CD8-positive, alpha-beta memory T cell (primary cell): ENCODE measurements at regions not wholly inside any gene's neighbourhood (a gene's known extent, or its start where the extent isn't known, plus 50 kb on each side); places are given as distances from the start of the nearest gene placed in this dataset.
"Not testable (repeated sequence)": the region's sequence is repeated elsewhere in the genome, so short reads cannot be mapped to it uniquely, and the experiment has no call there.

Experiments used
- CTCF ChIA-PET: fragments of 350-600 bp; sonication (Branson Sonifier 250); formaldehyde crosslinking; loops from one replicate; lab custom pipeline; 2021; ENCODE audit warnings: antibody characterized with exemption; lab: Charles Lee
- POLR2A ChIA-PET: fragments of 350-600 bp; sonication (Branson Sonifier 250); formaldehyde crosslinking; loops from one replicate; lab custom pipeline; 2021; ENCODE audit warnings: antibody characterized with exemption; lab: Charles Lee
- DNase-seq, 5 donors: peaks; one replicate each; pipeline versions ENCODE4 v3.0.0 to v3.0.0-alpha.2; 2020 to 2022; ENCODE audit warnings: mixed read lengths in 1 of 5
- H3K27ac ChIP-seq: one replicate; pipeline ENCODE4 v1.7.0; 2013; ENCODE audit warnings: low read depth, mild to moderate bottlenecking, low read length, moderate library complexity
- H3K27me3 ChIP-seq: 2 replicates; pipeline ENCODE4 v1.7.0; 2013; ENCODE audit warnings: low read length, mild to moderate bottlenecking; ENCODE audit not compliant: insufficient read depth, poor library complexity, severe bottlenecking
- H3K36me3 ChIP-seq: 2 replicates; pipeline ENCODE4 v1.7.0; 2013; ENCODE audit warnings: mild to moderate bottlenecking, low read length, moderate library complexity; ENCODE audit not compliant: insufficient read depth
- H3K4me1 ChIP-seq: 2 replicates; pipeline ENCODE4 v1.7.0; 2013; ENCODE audit warnings: mild to moderate bottlenecking, low read length, moderate library complexity; ENCODE audit not compliant: insufficient read depth
- H3K4me3 ChIP-seq: 2 replicates; pipeline ENCODE4 v1.7.0; 2013; ENCODE audit warnings: mild to moderate bottlenecking, low read length
- H3K9me3 ChIP-seq: 2 replicates; pipeline ENCODE4 v1.7.0; 2013; ENCODE audit warnings: mild to moderate bottlenecking, low read length
- H3K27ac Mint-ChIP-seq, 8 donors: one replicate each; pipeline ENCODE4 v1.8.0; 2020 to 2021; ENCODE audit warnings: mixed read lengths in 8 of 8, mild to moderate bottlenecking in 6 of 8, inconsistent platforms in 3 of 8, moderate library complexity in 3 of 8
- H3K27me3 Mint-ChIP-seq, 2 donors: one replicate each; pipeline ENCODE4 v1.8.0; 2020 to 2021; ENCODE audit warnings: mixed read lengths in 2 of 2, mild to moderate bottlenecking in 1 of 2, moderate library complexity in 1 of 2
- H3K36me3 Mint-ChIP-seq, 3 donors: one replicate each; pipeline ENCODE4 v1.8.0; 2020 to 2021; ENCODE audit warnings: mixed read lengths in 3 of 3, inconsistent platforms in 1 of 3, mild to moderate bottlenecking in 1 of 3
- H3K4me1 Mint-ChIP-seq, 3 donors: one replicate each; pipeline ENCODE4 v1.8.0; 2020 to 2021; ENCODE audit warnings: mixed read lengths in 3 of 3, inconsistent platforms in 1 of 3, mild to moderate bottlenecking in 1 of 3
- H3K4me3 Mint-ChIP-seq, 7 donors: one replicate each; pipeline ENCODE4 v1.8.0; 2020 to 2021; ENCODE audit warnings: mixed read lengths in 7 of 7, mild to moderate bottlenecking in 6 of 7, moderate library complexity in 4 of 7, inconsistent platforms in 2 of 7
- H3K9me3 Mint-ChIP-seq, 5 donors: one replicate each; pipeline ENCODE4 v1.8.0; 2020 to 2022; ENCODE audit warnings: mixed read lengths in 5 of 5, mild to moderate bottlenecking in 3 of 5, moderate library complexity in 2 of 5, inconsistent platforms in 1 of 5

DNA sequence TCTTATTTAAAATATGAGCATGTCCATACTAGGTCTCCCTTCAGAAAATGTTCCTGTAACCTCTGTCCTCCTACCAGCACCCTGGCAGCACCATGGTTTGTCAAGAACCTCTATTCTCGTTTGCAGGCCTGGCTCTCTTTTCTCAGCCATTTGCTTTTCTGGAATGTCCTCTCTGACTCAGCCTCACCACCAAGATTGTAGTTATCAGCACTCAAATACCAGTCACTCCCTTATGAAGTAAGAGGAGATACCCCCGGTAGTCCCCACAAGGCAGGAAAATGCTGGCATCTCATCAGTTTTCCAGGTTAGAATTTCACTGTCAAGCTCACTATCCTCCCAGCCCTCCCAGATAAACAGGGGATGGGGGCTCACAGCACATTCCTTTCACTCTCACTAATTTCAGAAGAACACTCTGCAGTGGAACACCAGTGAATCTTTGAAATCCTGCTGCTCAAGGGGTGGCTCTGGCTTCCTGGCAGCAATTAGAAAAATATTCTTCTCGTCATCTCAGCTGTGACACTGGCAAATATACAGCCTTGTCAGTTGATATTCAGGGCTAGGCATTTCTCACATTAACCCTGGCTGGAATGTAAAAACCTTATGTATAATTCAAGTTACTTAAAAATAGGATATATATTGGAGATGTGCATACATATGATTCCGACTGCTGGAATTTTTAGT, 129.2 kb downstream of the TBX18 start:
- H3K27ac ChIP-seq = no peak overlapping the region
- Mint-ChIP-seq H3K27ac (no peak overlapping the region), H3K36me3 (no peaks in the 10 kb centered on the region), H3K27me3 (no peaks in the 10 kb centered on the region), H3K4me1 (no peaks in the 10 kb centered on the region), H3K4me3 (no peak overlapping the region), H3K9me3 (peaks cover 0 to 17% (median 2%) of the 10 kb centered on the region in 5 donors)
- DNase-seq = no peak
- no peaks in the 10 kb centered on the region for H3K27me3 ChIP-seq
- POLR2A ChIA-PET = no interaction called here
- no peaks in the 10 kb centered on the region for H3K4me1 ChIP-seq
- no peaks in the 10 kb centered on the region for H3K9me3 ChIP-seq
- CTCF ChIA-PET = no interaction called here
- H3K36me3 ChIP-seq = no peaks in the 10 kb centered on the region
- no peak overlapping the region for H3K4me3 ChIP-seq

- no peaks in the 10 kb centered on the region for H3K36me3 ChIP-seq
- no peak for DNase-seq
- H3K27ac Mint-ChIP-seq = no peak overlapping the region
- no peaks in the 10 kb centered on the region for H3K27me3 ChIP-seq
- no peaks in the 10 kb centered on the region for H3K4me1 Mint-ChIP-seq
- ChIA-PET CTCF (no interaction called here), POLR2A (no interaction called here)
- no peaks in the 10 kb centered on the region for H3K36me3 Mint-ChIP-seq
- no peak overlapping the region for H3K4me3 ChIP-seq
- no peak overlapping the region for H3K4me3 Mint-ChIP-seq
- no peaks in the 10 kb centered on the region for H3K27me3 Mint-ChIP-seq
- no peaks in the 10 kb centered on the region for H3K4me1 ChIP-seq
- H3K9me3 ChIP-seq = no peaks in the 10 kb centered on the region
- H3K9me3 Mint-ChIP-seq = peaks cover 0 to 17% (median 2%) of the 10 kb centered on the region in 5 donors
- H3K27ac ChIP-seq = no peak overlapping the region
These were observed 130.6 kb downstream of the TBX18 start for GRCh38 chr6:84633771-84634170.

DNA sequence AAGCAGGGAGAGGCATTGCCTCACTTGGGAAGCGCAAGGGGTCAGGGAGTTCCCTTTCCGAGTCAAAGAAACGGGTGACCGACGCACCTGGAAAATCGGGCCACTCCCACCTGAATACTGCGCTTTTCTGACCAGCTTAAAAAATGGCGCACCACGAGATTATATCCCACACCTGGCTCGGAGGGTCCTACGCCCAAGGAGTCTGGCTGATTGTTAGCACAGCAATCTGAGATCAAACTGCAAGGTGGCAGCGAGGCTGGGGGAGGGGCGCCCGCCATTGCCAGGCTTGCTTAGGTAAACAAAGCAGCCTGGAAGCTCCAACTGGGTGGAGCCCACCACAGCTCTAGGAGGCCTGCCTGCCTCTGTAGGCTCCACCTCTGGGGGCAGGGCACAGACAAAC, 137.9 kb downstream of the TBX18 start:
- H3K36me3 ChIP-seq, DNase-seq, H3K27ac Mint-ChIP-seq, H3K9me3 ChIP-seq, POLR2A ChIA-PET, CTCF ChIA-PET, H3K4me1 ChIP-seq, H3K27me3 Mint-ChIP-seq, H3K9me3 Mint-ChIP-seq, H3K27ac ChIP-seq, H3K4me3 Mint-ChIP-seq, H3K4me1 Mint-ChIP-seq, H3K36me3 Mint-ChIP-seq, H3K4me3 ChIP-seq, H3K27me3 ChIP-seq: not testable (repeated sequence)

- POLR2A ChIA-PET = no interaction called here
- no peak overlapping the region for H3K27ac ChIP-seq
- no peak overlapping the region for H3K27ac Mint-ChIP-seq
- H3K4me3 ChIP-seq = no peak overlapping the region
- peaks cover 0 to 10% (median 4%) of the 10 kb centered on the region in 5 donors for H3K9me3 Mint-ChIP-seq
- no peaks in the 10 kb centered on the region for H3K36me3 ChIP-seq
- no peak overlapping the region for H3K4me3 Mint-ChIP-seq
- H3K27me3 Mint-ChIP-seq = no peaks in the 10 kb centered on the region
- no peaks in the 10 kb centered on the region for H3K4me1 Mint-ChIP-seq
- CTCF ChIA-PET = no interaction called here
- H3K36me3 Mint-ChIP-seq = no peaks in the 10 kb centered on the region
- no peaks in the 10 kb centered on the region for H3K9me3 ChIP-seq
- H3K27me3 ChIP-seq = no peaks in the 10 kb centered on the region
- no peak for DNase-seq
- no peaks in the 10 kb centered on the region for H3K4me1 ChIP-seq
These were observed 138.9 kb downstream of the TBX18 start for GRCh38 chr6:84625506-84625905.

DNA sequence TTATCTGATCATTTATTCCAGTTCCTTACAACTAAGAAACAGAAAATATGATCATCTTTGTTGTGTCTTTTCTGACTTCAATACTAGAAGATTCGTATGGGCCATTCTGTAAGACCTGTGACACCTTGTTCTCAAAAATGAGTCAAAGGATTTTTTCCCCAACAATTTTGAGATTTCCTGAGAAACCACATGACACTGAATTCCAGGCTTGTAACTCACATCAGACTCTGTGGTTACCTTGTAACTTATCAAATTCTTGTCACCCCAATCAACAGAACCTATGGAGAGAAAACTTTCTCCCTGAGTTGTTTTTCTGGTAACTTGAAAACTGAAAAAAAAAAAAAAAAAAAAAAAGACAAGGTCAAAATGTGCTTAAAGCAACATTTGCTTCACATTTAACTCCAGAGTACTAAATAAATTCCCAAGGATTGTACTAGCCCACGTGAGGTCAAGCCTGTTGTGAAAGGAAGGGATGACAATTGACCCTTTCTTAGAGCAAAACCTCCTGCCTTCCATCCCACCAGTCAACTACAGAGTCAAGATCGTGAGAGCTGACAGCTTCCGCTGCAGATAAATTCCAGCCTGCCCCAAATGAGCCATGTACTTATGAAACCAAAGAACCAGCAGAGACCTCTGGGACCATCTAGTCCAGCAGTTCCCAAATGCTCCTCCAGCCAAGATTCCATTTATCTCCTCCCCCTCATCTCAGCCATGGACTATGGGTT, 140.3 kb downstream of the TBX18 start:
- Mint-ChIP-seq H3K36me3 (no peaks in the 10 kb centered on the region), H3K4me3 (no peak overlapping the region), H3K4me1 (no peaks in the 10 kb centered on the region), H3K27me3 (no peaks in the 10 kb centered on the region), H3K9me3 (peaks cover 0 to 10% (median 5%) of the 10 kb centered on the region in 5 donors), H3K27ac (no peak overlapping the region)
- ChIA-PET POLR2A (no interaction called here), CTCF (no interaction called here)
- H3K4me1 ChIP-seq = no peaks in the 10 kb centered on the region
- no peaks in the 10 kb centered on the region for H3K27me3 ChIP-seq
- H3K9me3 ChIP-seq = no peaks in the 10 kb centered on the region
- H3K36me3 ChIP-seq = no peaks in the 10 kb centered on the region
- no peak overlapping the region for H3K4me3 ChIP-seq
- H3K27ac ChIP-seq = no peak overlapping the region
- no peak for DNase-seq

DNA sequence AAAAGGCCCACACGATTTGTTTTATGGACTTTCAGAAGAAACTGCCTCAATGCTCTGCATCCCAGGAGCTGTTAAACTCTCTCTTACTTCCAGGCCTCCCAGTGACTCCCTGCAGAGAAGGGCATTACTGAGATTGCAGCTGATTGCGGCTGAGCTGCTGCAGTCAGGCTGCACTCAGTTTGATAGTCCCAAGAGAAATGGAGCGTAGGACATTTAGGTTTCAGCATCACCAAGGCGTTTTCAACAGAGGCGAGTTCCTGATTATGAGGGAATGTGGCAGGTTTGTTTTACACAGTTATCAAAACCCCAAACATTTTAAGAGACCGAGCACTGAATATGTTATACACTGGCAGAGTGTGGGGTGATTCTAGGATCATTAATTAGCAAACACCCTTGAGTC, 145.6 kb downstream of the TBX18 start:
- DNase-seq = no peak
- H3K4me1 Mint-ChIP-seq = no peaks in the 10 kb centered on the region
- ChIA-PET CTCF (no interaction called here), POLR2A (no interaction called here)
- Histone ChIP-seq H3K27me3 (no peaks in the 10 kb centered on the region), H3K4me1 (no peaks in the 10 kb centered on the region), H3K27ac (no peak overlapping the region), H3K4me3 (no peak overlapping the region), H3K36me3 (no peaks in the 10 kb centered on the region), H3K9me3 (no peaks in the 10 kb centered on the region)
- no peaks in the 10 kb centered on the region for H3K27me3 Mint-ChIP-seq
- H3K27ac Mint-ChIP-seq = no peak overlapping the region
- H3K4me3 Mint-ChIP-seq = no peak overlapping the region
- H3K36me3 Mint-ChIP-seq = no peaks in the 10 kb centered on the region
- H3K9me3 Mint-ChIP-seq = peaks cover 0 to 8% (median 3%) of the 10 kb centered on the region in 5 donors

GRCh38 chr6:84618046-84618752, 146.2 kb downstream of the TBX18 start:
- no peak overlapping the region for H3K27ac Mint-ChIP-seq
- no peaks in the 10 kb centered on the region for H3K4me1 Mint-ChIP-seq
- CTCF ChIA-PET = no interaction called here
- no peak overlapping the region for H3K4me3 ChIP-seq
- no peak overlapping the region for H3K27ac ChIP-seq
- H3K36me3 ChIP-seq = no peaks in the 10 kb centered on the region
- no peak overlapping the region for H3K4me3 Mint-ChIP-seq
- H3K27me3 Mint-ChIP-seq = no peaks in the 10 kb centered on the region
- DNase-seq = no peak
- no peaks in the 10 kb centered on the region for H3K9me3 ChIP-seq
- no peaks in the 10 kb centered on the region for H3K36me3 Mint-ChIP-seq
- H3K9me3 Mint-ChIP-seq = peaks cover 0 to 8% (median 3%) of the 10 kb centered on the region in 5 donors
- H3K4me1 ChIP-seq = no peaks in the 10 kb centered on the region
- POLR2A ChIA-PET = no interaction called here
- no peaks in the 10 kb centered on the region for H3K27me3 ChIP-seq

GRCh38 chr6:84615987-84616386, 148.4 kb downstream of the TBX18 start:
- Histone ChIP-seq H3K4me3 (no peak overlapping the region), H3K27me3 (no peaks in the 10 kb centered on the region), H3K4me1 (no peaks in the 10 kb centered on the region), H3K36me3 (no peaks in the 10 kb centered on the region), H3K27ac (no peak overlapping the region), H3K9me3 (no peaks in the 10 kb centered on the region)
- DNase-seq = no peak
- Mint-ChIP-seq H3K36me3 (no peaks in the 10 kb centered on the region), H3K27me3 (no peaks in the 10 kb centered on the region), H3K4me1 (no peaks in the 10 kb centered on the region), H3K27ac (no peak overlapping the region), H3K9me3 (peaks cover 0 to 4% (median 2%) of the 10 kb centered on the region in 5 donors), H3K4me3 (no peak overlapping the region)
- CTCF ChIA-PET = no interaction called here
- POLR2A ChIA-PET = no interaction called here
